ES-I3 (cell line): ENCODE measurements at regions not wholly inside any gene's neighbourhood (a gene's known extent, or its start where the extent isn't known, plus 50 kb on each side); places are given as distances from the start of the nearest gene placed in this dataset.

Source experiments
- H3K36me3 ChIP-seq: 2 replicates; pipeline ENCODE4 v1.6.1; 2013; ENCODE audit warnings: mild to moderate bottlenecking, low read length, control low read depth, moderate library complexity; ENCODE audit not compliant: insufficient read depth
- H3K4me1 ChIP-seq: 2 replicates; pipeline ENCODE4 v1.6.1; 2013; ENCODE audit warnings: mild to moderate bottlenecking, control low read depth, low read length; ENCODE audit not compliant: insufficient read depth
- H3K9ac ChIP-seq: 2 replicates; pipeline ENCODE4 v1.6.1; 2013; ENCODE audit warnings: low read depth, mild to moderate bottlenecking, low read length, moderate library complexity
- H3K9me3 ChIP-seq: 2 replicates; pipeline ENCODE4 v1.6.1; 2013; ENCODE audit warnings: mild to moderate bottlenecking, low read length, moderate library complexity; ENCODE audit not compliant: control insufficient read depth, insufficient read depth

GRCh38 chr1:80894921-80895320 lies 905.8 kb upstream of the ADGRL2 start:
- H3K4me1 ChIP-seq: peaks cover 6% of the 10 kb centered on the region; the same call in 1 of the 2 replicates
- H3K9me3 ChIP-seq: no peaks in the 10 kb centered on the region
- no peaks in the 10 kb centered on the region; the same call in 1 of the 2 replicates for H3K36me3 ChIP-seq
- no peak overlapping the region for H3K9ac ChIP-seq

DNA sequence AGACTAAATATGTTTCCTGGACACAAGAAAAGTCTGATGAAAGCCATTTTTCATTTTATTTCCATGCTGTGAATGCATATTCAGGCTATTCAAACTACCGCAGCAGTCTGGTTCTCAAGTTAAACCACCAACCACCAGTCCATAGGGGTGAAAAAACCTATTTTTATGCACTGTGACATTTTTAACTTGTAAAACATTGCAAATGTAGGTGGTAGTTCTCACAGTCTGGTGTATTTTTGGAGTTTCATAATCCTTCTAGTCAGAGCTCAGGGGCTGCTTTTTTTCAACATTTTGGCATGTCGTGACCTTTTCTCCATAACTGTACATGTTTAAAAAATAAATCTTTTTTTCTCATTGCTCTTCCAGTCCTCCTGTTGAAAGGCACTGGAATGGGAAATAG lies 907.6 kb upstream of the ADGRL2 start:
- no peak overlapping the region for H3K9ac ChIP-seq
- no peaks in the 10 kb centered on the region for H3K9me3 ChIP-seq
- peaks cover 6% of the 10 kb centered on the region; the same call in 1 of the 2 replicates for H3K4me1 ChIP-seq
- no peaks in the 10 kb centered on the region; the same call in 1 of the 2 replicates for H3K36me3 ChIP-seq

DNA sequence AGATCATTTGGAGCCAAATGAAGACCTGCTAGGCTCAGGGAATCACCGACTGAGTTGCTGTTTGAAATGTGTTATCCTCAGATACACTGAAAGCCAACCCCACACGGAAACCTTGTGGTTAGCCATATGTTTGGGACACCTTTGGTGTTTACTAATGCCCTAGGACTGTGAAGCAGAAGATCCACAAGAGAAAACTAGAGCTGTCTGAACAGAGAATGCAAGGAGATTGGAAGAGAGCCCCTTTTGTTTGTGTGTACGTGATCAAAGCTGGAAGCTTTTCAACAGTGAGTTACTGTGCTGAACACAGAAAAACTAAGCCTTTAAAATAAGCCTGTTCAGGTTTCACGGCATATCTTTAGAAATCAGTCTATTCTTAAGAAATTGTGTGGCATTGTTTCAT lies 908.2 kb upstream of the ADGRL2 start:
- H3K36me3 ChIP-seq: no peaks in the 10 kb centered on the region; the same call in 1 of the 2 replicates

DNA sequence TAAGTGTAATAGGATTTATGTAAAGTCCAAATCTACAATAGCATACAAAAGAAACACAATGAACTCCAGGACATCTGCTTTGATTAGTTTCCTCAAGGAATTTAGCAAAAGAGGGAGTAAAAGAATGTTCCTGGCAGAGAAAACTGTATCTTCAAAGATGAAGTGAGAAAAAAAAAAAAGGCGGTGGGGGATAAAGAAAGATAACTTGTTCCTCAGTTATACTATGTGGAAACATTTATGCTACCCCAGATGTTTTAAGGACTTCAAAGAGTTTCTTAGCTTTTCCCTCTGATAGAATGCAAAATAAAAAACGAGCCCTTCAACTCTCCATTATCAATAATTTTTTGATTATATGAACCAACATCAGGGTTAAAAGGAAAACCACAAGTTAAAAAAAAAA lies 908.9 kb upstream of the ADGRL2 start:
- H3K36me3 ChIP-seq: no peaks in the 10 kb centered on the region; the same call in 1 of the 2 replicates
- H3K9ac ChIP-seq: no peak overlapping the region
- peaks cover 6% of the 10 kb centered on the region; the same call in 1 of the 2 replicates for H3K4me1 ChIP-seq
- no peaks in the 10 kb centered on the region for H3K9me3 ChIP-seq

More for the DNA sequence above, 908.2 kb upstream of the ADGRL2 start:
- H3K9me3 ChIP-seq: no peaks in the 10 kb centered on the region
- H3K9ac ChIP-seq: no peak overlapping the region
- H3K4me1 ChIP-seq: peaks cover 6% of the 10 kb centered on the region; the same call in 1 of the 2 replicates

GRCh38 chr1:80882553-80882952 lies 918.2 kb upstream of the ADGRL2 start:
- Histone ChIP-seq H3K9ac (no peak overlapping the region), H3K9me3 (no peaks in the 10 kb centered on the region), H3K4me1 (no peaks in the 10 kb centered on the region), H3K36me3 (no peaks in the 10 kb centered on the region)

DNA sequence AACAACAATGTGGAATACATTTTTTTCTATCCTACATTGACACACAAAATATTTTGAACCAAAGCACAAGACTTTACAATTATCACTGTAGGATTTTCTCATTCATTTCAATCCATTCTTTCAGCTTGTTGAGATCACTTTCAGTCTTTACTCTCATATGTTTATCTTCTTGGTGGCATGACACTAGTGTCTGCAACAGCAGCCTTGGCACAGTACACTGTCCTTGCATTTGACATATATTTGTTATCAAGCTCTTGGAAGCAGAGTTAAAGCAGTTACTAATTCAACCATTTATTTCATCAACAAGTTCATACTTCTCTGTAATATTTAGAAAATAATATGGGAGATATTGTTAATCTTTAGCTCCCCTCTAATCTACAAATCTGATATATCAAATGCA lies 922.4 kb upstream of the ADGRL2 start:
- Histone ChIP-seq H3K4me1 (no peaks in the 10 kb centered on the region), H3K36me3 (no peaks in the 10 kb centered on the region), H3K9ac (no peak overlapping the region), H3K9me3 (no peaks in the 10 kb centered on the region)

DNA sequence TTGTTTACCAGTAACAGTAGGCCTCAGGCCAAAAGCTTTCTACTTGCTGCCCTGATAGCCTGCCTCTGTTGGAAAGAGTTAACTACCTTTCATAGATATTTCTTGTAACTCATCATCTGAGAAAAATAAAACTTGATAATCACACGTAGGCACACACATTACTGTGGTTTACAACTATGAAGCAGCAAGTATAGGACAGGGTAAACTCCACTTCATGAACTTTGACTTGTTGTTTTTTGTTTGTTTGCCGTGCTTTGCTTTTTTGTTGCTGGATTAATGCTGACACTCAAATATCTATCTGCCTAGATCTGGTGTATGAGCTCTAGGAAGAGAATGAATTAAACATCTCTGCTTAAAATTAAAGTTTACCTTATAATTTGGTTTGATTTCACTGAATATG lies 924.7 kb upstream of the ADGRL2 start:
- H3K36me3 ChIP-seq: no peaks in the 10 kb centered on the region
- H3K9ac ChIP-seq: no peak overlapping the region
- no peaks in the 10 kb centered on the region for H3K9me3 ChIP-seq
- no peaks in the 10 kb centered on the region for H3K4me1 ChIP-seq

- Histone ChIP-seq H3K36me3 (no peaks in the 10 kb centered on the region), H3K4me1 (no peaks in the 10 kb centered on the region), H3K9ac (no peak overlapping the region), H3K9me3 (no peaks in the 10 kb centered on the region)
These were observed 931.4 kb upstream of the ADGRL2 start for GRCh38 chr1:80869299-80869698.

- Histone ChIP-seq H3K9me3 (no peaks in the 10 kb centered on the region), H3K36me3 (no peaks in the 10 kb centered on the region), H3K4me1 (no peaks in the 10 kb centered on the region), H3K9ac (no peak overlapping the region)
These were observed 952.8 kb upstream of the ADGRL2 start for GRCh38 chr1:80847904-80848303.

DNA sequence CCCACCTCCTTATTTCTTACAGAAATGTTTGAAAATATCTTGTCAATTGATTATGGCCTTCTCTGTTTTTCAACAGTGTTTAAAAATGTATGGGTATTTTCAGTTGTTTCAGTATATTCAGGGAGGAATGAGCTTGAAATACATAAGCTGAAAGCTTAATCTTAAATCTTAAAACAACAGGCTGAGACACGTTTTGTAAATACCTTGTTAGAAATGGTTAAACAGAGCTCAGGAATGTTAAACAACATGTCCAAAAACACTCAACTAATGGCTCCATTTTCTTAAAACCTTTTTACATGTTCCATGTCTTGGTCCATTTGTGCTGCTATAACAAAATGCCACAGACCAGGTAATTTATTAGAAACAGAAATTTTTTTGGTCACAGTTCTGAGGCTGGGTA lies 953.8 kb upstream of the ADGRL2 start:
- no peaks in the 10 kb centered on the region for H3K9me3 ChIP-seq
- no peaks in the 10 kb centered on the region for H3K4me1 ChIP-seq
- no peaks in the 10 kb centered on the region for H3K36me3 ChIP-seq
- no peak overlapping the region for H3K9ac ChIP-seq

- Histone ChIP-seq H3K4me1 (no peaks in the 10 kb centered on the region), H3K36me3 (no peaks in the 10 kb centered on the region), H3K9ac (no peak overlapping the region), H3K9me3 (no peaks in the 10 kb centered on the region; the same call in 1 of the 2 replicates)
These were observed 957.9 kb upstream of the ADGRL2 start for GRCh38 chr1:80842796-80843195.

DNA sequence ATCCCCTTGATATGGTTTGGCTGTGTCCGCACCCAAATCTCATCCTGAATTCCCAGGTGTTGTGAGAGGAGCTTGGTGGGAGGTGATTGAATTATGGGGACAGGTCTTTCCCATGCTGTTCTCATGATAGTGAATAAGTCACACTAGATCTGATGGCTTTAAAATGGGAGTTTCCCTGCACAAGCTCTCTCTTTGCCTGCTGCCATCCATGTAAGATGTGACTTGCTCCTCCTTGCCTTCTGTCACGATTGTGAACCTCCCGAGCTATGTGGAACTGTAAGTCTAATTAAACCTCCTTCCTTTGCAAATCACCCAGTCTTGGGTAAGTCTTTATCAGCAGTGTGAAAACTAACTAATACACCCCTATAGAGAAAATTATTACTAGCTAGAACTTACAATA lies 959.5 kb upstream of the ADGRL2 start:
- no peak overlapping the region for H3K9ac ChIP-seq
- H3K4me1 ChIP-seq: peaks cover 5% of the 10 kb centered on the region; the same call in 1 of the 2 replicates
- no peaks in the 10 kb centered on the region; the same call in 1 of the 2 replicates for H3K9me3 ChIP-seq
- H3K36me3 ChIP-seq: no peaks in the 10 kb centered on the region

DNA sequence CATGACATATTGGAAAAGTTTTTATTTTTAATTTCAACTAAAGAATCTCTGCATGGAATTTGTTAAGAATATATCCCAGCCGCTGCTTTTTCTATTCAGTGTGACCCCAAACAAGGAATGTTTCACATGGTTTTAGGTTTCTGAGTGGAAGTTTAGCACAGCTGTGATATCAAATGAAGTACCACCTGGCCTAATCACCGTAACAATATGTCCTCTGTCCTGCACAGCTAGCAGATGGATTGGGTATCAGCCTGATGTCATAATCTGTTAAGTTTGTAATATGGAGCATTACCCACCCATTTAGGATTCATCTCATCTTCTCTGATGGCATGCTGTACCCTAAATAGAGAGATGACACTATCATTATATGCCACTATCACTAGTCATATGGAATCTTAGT lies 963.7 kb upstream of the ADGRL2 start:
- no peaks in the 10 kb centered on the region for H3K36me3 ChIP-seq
- H3K9me3 ChIP-seq: no peaks in the 10 kb centered on the region; the same call in 1 of the 2 replicates
- peaks cover 5% of the 10 kb centered on the region; the same call in 1 of the 2 replicates for H3K4me1 ChIP-seq
- no peak overlapping the region for H3K9ac ChIP-seq

DNA sequence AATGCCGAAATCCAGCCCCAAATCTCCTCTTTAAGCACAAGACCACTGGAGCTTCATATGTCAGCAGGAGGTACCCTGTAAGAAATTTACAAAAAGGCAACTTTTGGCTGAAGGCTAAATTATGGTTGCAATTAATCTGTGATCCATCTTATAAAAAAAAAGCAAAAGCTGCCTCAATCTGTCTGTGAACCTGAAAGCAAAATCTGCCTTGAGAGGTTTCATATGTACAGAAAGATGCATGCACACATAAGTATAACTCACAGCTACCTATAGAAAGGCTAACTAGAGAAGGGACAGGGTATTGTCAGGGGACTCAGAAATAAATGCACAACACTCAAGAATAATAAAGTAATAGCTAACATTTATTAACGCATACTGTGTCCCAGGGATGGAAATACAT lies 964.2 kb upstream of the ADGRL2 start:
- Histone ChIP-seq H3K36me3 (no peaks in the 10 kb centered on the region), H3K4me1 (peaks cover 5% of the 10 kb centered on the region; the same call in 1 of the 2 replicates), H3K9me3 (no peaks in the 10 kb centered on the region; the same call in 1 of the 2 replicates), H3K9ac (no peak overlapping the region)

DNA sequence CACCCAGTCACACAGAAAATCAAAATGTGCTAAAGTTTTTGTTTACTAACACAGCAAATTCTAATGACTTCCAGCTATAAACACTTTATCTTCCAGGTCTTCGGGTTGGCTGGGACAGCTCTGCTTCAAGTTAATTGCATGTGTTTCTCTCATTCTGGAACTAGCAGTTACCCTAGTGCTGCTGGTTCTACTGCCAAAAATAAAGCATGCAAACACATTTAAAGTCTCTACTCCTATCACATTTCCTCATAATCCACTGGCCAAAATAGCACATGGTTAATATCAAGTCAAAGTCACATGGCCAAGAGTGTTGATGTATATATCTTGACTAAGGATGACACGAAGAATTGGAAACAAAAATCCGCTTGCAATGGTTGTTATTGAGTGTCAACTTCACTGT lies 973.1 kb upstream of the ADGRL2 start:
- Histone ChIP-seq H3K36me3 (no peaks in the 10 kb centered on the region), H3K4me1 (no peaks in the 10 kb centered on the region), H3K9ac (no peak overlapping the region), H3K9me3 (no peaks in the 10 kb centered on the region)

DNA sequence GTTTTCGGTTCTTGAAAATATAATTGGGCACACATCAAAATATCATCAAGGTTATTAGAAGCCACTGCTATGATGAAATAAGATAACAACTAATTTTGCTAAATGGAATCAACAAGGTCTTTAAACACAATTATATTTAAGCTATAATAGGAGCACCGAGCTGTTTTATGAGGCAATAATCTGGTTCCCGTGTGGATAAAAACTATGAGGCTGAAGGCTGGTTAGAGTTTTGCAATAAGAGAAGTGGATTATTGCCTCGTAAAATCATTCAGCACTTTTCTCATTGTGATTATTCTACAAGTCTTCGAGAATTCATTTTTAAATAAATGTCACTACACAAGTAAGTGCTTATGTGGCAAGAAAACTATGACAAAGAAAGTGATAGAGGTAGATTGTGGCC lies 975.7 kb upstream of the ADGRL2 start:
- Histone ChIP-seq H3K9me3 (no peaks in the 10 kb centered on the region), H3K4me1 (no peaks in the 10 kb centered on the region), H3K9ac (no peak overlapping the region), H3K36me3 (no peaks in the 10 kb centered on the region)
